Activated naive CD4-positive, alpha-beta T cell treated with anti-CD3 and anti-CD28 coated beads for 36 hours (primary cell): ENCODE measurements at regions not wholly inside any gene's neighbourhood (a gene's known extent, or its start where the extent isn't known, plus 50 kb on each side); places are given as distances from the start of the nearest gene placed in this dataset.
"Not testable (repeated sequence)": the region's sequence is repeated elsewhere in the genome, so short reads cannot be mapped to it uniquely, and the experiment has no call there.

Experiments used
- CTCF ChIA-PET: fragments of 350-600 bp; sonication (Branson Sonifier 250); formaldehyde crosslinking; loops from one replicate; lab custom pipeline; 2021; ENCODE audit warnings: antibody characterized with exemption; lab: Charles Lee
- DNase-seq: peaks from one replicate; pipeline ENCODE4 v3.0.0-alpha.2; 2020
- H3K27ac Mint-ChIP-seq: one replicate; pipeline ENCODE4 v1.8.0; 2021; ENCODE audit warnings: mild to moderate bottlenecking, mixed read lengths
- H3K27me3 Mint-ChIP-seq: one replicate; pipeline ENCODE4 v1.8.0; 2021; ENCODE audit warnings: low read depth, mixed read lengths
- H3K36me3 Mint-ChIP-seq: one replicate; pipeline ENCODE4 v1.8.0; 2021; ENCODE audit warnings: low read depth, mixed read lengths
- H3K4me1 Mint-ChIP-seq: one replicate; pipeline ENCODE4 v1.8.0; 2021; ENCODE audit warnings: low read depth, mixed read lengths
- H3K4me3 Mint-ChIP-seq: one replicate; pipeline ENCODE4 v1.8.0; 2021; ENCODE audit warnings: mild to moderate bottlenecking, moderate library complexity, mixed read lengths
- H3K9me3 Mint-ChIP-seq: one replicate; pipeline ENCODE4 v1.8.0; 2021; ENCODE audit warnings: mixed read lengths
- intact Hi-C: fragments of 100-400 bp; cut with micrococcal nuclease; formaldehyde crosslinking; loops from one replicate; pipeline ENCODE4 v1.15.1; 2023

- intact Hi-C loops = no loop called here
- Mint-ChIP-seq H3K27ac (no peak overlapping the region), H3K36me3 (no peaks in the 10 kb centered on the region), H3K4me3 (no peak overlapping the region), H3K27me3 (no peaks in the 10 kb centered on the region), H3K9me3 (peaks cover 8% of the 10 kb centered on the region), H3K4me1 (no peaks in the 10 kb centered on the region)
- CTCF ChIA-PET = no interaction called here
- no peak for DNase-seq
These were observed 606.9 kb upstream of the RBFOX1 start for GRCh38 chr16:6725634-6726331.

GRCh38 chr16:6725206-6725605 is 607.4 kb upstream of the RBFOX1 start:
- H3K4me1 Mint-ChIP-seq, H3K9me3 Mint-ChIP-seq, H3K27me3 Mint-ChIP-seq, H3K4me3 Mint-ChIP-seq, H3K36me3 Mint-ChIP-seq, DNase-seq, intact Hi-C loops, CTCF ChIA-PET, H3K27ac Mint-ChIP-seq: not testable (repeated sequence)

- Mint-ChIP-seq H3K27me3 (no peaks in the 10 kb centered on the region), H3K36me3 (no peaks in the 10 kb centered on the region), H3K4me1 (no peaks in the 10 kb centered on the region), H3K4me3 (no peak overlapping the region), H3K27ac (no peak overlapping the region), H3K9me3 (peaks cover 11% of the 10 kb centered on the region)
- CTCF ChIA-PET = no interaction called here
- no peak for DNase-seq
- intact Hi-C loops = no loop called here
These were observed 609.9 kb upstream of the RBFOX1 start for GRCh38 chr16:6722786-6723185.

- H3K27ac Mint-ChIP-seq = no peak overlapping the region
- no peak overlapping the region for H3K4me3 Mint-ChIP-seq
- CTCF ChIA-PET = no interaction called here
- no peaks in the 10 kb centered on the region for H3K4me1 Mint-ChIP-seq
- no peaks in the 10 kb centered on the region for H3K36me3 Mint-ChIP-seq
- no peaks in the 10 kb centered on the region for H3K27me3 Mint-ChIP-seq
- no peak for DNase-seq
- intact Hi-C loops = no loop called here
- peaks cover 20% of the 10 kb centered on the region for H3K9me3 Mint-ChIP-seq
These were observed 618.1 kb upstream of the RBFOX1 start for GRCh38 chr16:6714510-6714909.

- intact Hi-C loops = no loop called here
- CTCF ChIA-PET = interaction anchor here (0.7 kb wide), 1 partner anchor 641 kb away, joined by 3 read pairs; no protein-coding TSS in a partner anchor
- Mint-ChIP-seq H3K36me3 (no peaks in the 10 kb centered on the region), H3K4me3 (no peak overlapping the region), H3K4me1 (no peaks in the 10 kb centered on the region), H3K27ac (no peak overlapping the region), H3K27me3 (no peaks in the 10 kb centered on the region), H3K9me3 (peaks cover 17% of the 10 kb centered on the region)
- DNase-seq = no peak
These were observed 622.9 kb upstream of the RBFOX1 start for GRCh38 chr16:6709736-6710135.

- no peaks in the 10 kb centered on the region for H3K4me1 Mint-ChIP-seq
- no peak overlapping the region for H3K4me3 Mint-ChIP-seq
- intact Hi-C loops = no loop called here
- no peaks in the 10 kb centered on the region for H3K36me3 Mint-ChIP-seq
- CTCF ChIA-PET = interaction anchor here (0.7 kb wide), 1 partner anchor 642 kb away, joined by 3 read pairs; no protein-coding TSS in a partner anchor
- H3K9me3 Mint-ChIP-seq = peaks cover 11% of the 10 kb centered on the region
- no peak overlapping the region for H3K27ac Mint-ChIP-seq
- no peaks in the 10 kb centered on the region for H3K27me3 Mint-ChIP-seq
- no peak for DNase-seq
These were observed 623.9 kb upstream of the RBFOX1 start for GRCh38 chr16:6708576-6709215.

- Mint-ChIP-seq H3K4me3 (no peak overlapping the region), H3K36me3 (no peaks in the 10 kb centered on the region), H3K4me1 (no peaks in the 10 kb centered on the region), H3K27ac (no peak overlapping the region), H3K9me3 (peaks cover 9% of the 10 kb centered on the region), H3K27me3 (no peaks in the 10 kb centered on the region)
- intact Hi-C loops = no loop called here
- CTCF ChIA-PET = no interaction called here
- DNase-seq = no peak
These were observed 628.2 kb upstream of the RBFOX1 start for GRCh38 chr16:6704306-6704930.

GRCh38 chr16:6701096-6701495 is 631.5 kb upstream of the RBFOX1 start:
- Mint-ChIP-seq H3K4me3 (no peak overlapping the region), H3K27me3 (no peaks in the 10 kb centered on the region), H3K36me3 (no peaks in the 10 kb centered on the region), H3K4me1 (no peaks in the 10 kb centered on the region), H3K27ac (no peak overlapping the region), H3K9me3 (peaks cover 9% of the 10 kb centered on the region)
- CTCF ChIA-PET = no interaction called here
- DNase-seq = no peak
- intact Hi-C loops = no loop called here

GRCh38 chr16:6698548-6698947 is 634.1 kb upstream of the RBFOX1 start:
- Mint-ChIP-seq H3K4me1 (no peaks in the 10 kb centered on the region), H3K9me3 (peaks cover 9% of the 10 kb centered on the region), H3K27ac (no peak overlapping the region), H3K27me3 (no peaks in the 10 kb centered on the region), H3K36me3 (no peaks in the 10 kb centered on the region), H3K4me3 (no peak overlapping the region)
- CTCF ChIA-PET = no interaction called here
- DNase-seq = no peak
- intact Hi-C loops = no loop called here

- Mint-ChIP-seq H3K27ac (no peak overlapping the region), H3K9me3 (no peaks in the 10 kb centered on the region), H3K4me1 (no peaks in the 10 kb centered on the region), H3K27me3 (no peaks in the 10 kb centered on the region), H3K36me3 (no peaks in the 10 kb centered on the region), H3K4me3 (no peak overlapping the region)
- DNase-seq = no peak
- CTCF ChIA-PET = no interaction called here
- intact Hi-C loops = no loop called here
These were observed 637.0 kb upstream of the RBFOX1 start for GRCh38 chr16:6695666-6696065.

GRCh38 chr16:6694636-6695035 is 638.0 kb upstream of the RBFOX1 start:
- CTCF ChIA-PET = no interaction called here
- H3K9me3 Mint-ChIP-seq = peaks cover 1% of the 10 kb centered on the region
- H3K27ac Mint-ChIP-seq = no peak overlapping the region
- H3K4me3 Mint-ChIP-seq = no peak overlapping the region
- H3K27me3 Mint-ChIP-seq = no peaks in the 10 kb centered on the region
- intact Hi-C loops = no loop called here
- no peaks in the 10 kb centered on the region for H3K36me3 Mint-ChIP-seq
- H3K4me1 Mint-ChIP-seq = no peaks in the 10 kb centered on the region
- DNase-seq = no peak

GRCh38 chr16:6693418-6693817 is 639.2 kb upstream of the RBFOX1 start:
- H3K4me3 Mint-ChIP-seq, H3K9me3 Mint-ChIP-seq, DNase-seq, intact Hi-C loops, H3K27me3 Mint-ChIP-seq, CTCF ChIA-PET, H3K4me1 Mint-ChIP-seq, H3K36me3 Mint-ChIP-seq, H3K27ac Mint-ChIP-seq: not testable (repeated sequence)

- intact Hi-C loops = no loop called here
- H3K9me3 Mint-ChIP-seq = peaks cover 4% of the 10 kb centered on the region
- H3K27ac Mint-ChIP-seq = no peak overlapping the region
- H3K27me3 Mint-ChIP-seq = no peaks in the 10 kb centered on the region
- no peaks in the 10 kb centered on the region for H3K4me1 Mint-ChIP-seq
- CTCF ChIA-PET = no interaction called here
- H3K36me3 Mint-ChIP-seq = no peaks in the 10 kb centered on the region
- H3K4me3 Mint-ChIP-seq = no peak overlapping the region
- DNase-seq = no peak
These were observed 639.8 kb upstream of the RBFOX1 start for GRCh38 chr16:6692874-6693273.
